ENCODE measurements at regions not wholly inside any gene's neighbourhood (a gene's known extent, or its start where the extent isn't known, plus 50 kb on each side); places are given as distances from the start of the nearest gene placed in this dataset.

- no peak for TF ChIP-seq CTCF (conservative IDR thresholded peaks at IDR 0.05)
- TF ChIP-seq EZH2 (IDR thresholded peaks at IDR 0.05; ENCODE audit: low read depth) = no peak
These were observed 74.7 kb downstream of the PRORP start for GRCh38 chr14:35197015-35197414.

Measured in PC-9 (cell line).